ENCODE measurements at regions not wholly inside any gene's neighbourhood (a gene's known extent, or its start where the extent isn't known, plus 50 kb on each side); places are given as distances from the start of the nearest gene placed in this dataset.

DNA sequence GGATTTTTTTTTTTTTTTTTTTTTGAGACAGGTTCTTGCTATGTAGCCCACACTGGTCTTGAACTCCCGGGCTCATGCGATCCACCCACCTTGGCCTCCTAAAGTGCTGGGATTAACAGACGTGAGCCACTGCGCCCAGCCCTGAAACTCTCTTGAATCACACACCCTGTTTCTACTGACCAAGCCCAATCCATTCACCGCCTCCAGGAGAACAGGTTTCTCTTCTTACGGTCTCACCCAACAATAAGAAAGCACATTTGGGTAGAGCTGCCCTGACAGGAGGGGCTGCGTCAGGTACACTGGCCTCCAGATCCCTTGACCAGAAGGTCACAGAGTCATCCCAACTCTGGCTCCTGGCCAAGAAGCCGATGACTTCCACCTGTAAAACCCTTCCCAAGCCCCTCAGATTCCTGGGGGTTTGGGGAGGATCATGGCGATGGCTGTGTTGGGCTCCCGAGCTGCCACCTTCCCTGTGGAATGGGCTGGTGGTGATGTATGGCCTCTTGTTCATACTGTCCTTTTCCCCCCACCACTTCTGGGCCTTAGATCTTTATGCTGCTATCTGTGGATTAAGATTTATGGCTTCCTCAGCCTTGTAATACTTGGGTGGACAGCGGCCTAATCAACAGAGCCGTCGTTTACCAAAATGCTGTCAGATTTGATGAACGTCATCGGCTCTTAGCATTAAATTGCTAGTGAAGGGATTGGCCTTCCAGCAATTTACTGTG is 89.1 kb downstream of the KATNIP start:
- Histone ChIP-seq H3K23ac (ENCODE audit: low read depth, low read length) (no peak overlapping the region), H3K56ac (ENCODE audit: extremely low read depth, insufficient read depth, low read length) (no peak overlapping the region), H3K9ac (ENCODE audit: low read depth, low read length) (no peak overlapping the region), H3K14ac (replicated peaks; ENCODE audit: low read depth, low read length) (no peak overlapping the region), H2BK5ac (ENCODE audit: low read depth, low read length, poor library complexity, severe bottlenecking) (no peak overlapping the region), H3K4ac (ENCODE audit: low read depth, low read length) (no peak overlapping the region), H2AFZ (replicated peaks; ENCODE audit: low read length, poor library complexity) (no peak overlapping the region), H3K27ac (ENCODE audit: insufficient read depth, low read length) (no peak overlapping the region), H2AK5ac (ENCODE audit: low read depth, low read length) (no peak overlapping the region), H3K9me1 (ENCODE audit: insufficient read depth, low read length) (peaks cover 7% of the 10 kb centered on the region), H3K4me3 (ENCODE audit: insufficient read depth, low read depth, low read length) (no peak overlapping the region), H3K79me1 (ENCODE audit: low read depth in 1 of 2, low read length in 2 of 2) (no peaks in the 10 kb centered on the region), H2BK15ac (ENCODE audit: low read depth, low read length) (no peak overlapping the region), H4K8ac (ENCODE audit: low read depth in 2 of 2, low read length in 2 of 2) (no peak overlapping the region), H4K20me1 (ENCODE audit: insufficient read depth, low read length) (no peaks in the 10 kb centered on the region), H2BK120ac (ENCODE audit: low read depth, low read length) (no peak overlapping the region), H3K27me3 (ENCODE audit: control insufficient read depth, insufficient read depth, low read length) (no peaks in the 10 kb centered on the region), H3K9me3 (ENCODE audit: control insufficient read depth, insufficient read depth, low read length) (no peaks in the 10 kb centered on the region), H4K5ac (ENCODE audit: low read depth, low read length) (no peak overlapping the region), H2BK20ac (ENCODE audit: low read depth, low read length) (no peak overlapping the region), H3K36me3 (ENCODE audit: control insufficient read depth, insufficient read depth, low read length) (peaks cover 1% of the 10 kb centered on the region; the same call in 1 of the 2 replicates), H3K18ac (ENCODE audit: low read depth, low read length) (no peak overlapping the region), H2AK9ac (replicated peaks; ENCODE audit: low read depth, low read length, poor library complexity) (no peak overlapping the region), H3K4me2 (ENCODE audit: low read depth, low read length) (no peak overlapping the region), H3K4me1 (ENCODE audit: control insufficient read depth, insufficient read depth, low read length) (peaks cover 10% of the 10 kb centered on the region; the same call in 1 of the 2 replicates), H4K91ac (ENCODE audit: insufficient read depth, low read depth, low read length) (no peak overlapping the region)
- 67% methylated on average over 7 of the region's 15 CpGs; no CpG with 5 or more reads in 1 of the 2 experiments for WGBS, 2 experiments (ENCODE audit: extremely low coverage in 2 of 2, insufficient read length in 1 of 2)
- DNase-seq, result no peak
- CTCF ChIA-PET, result interaction anchor here (1.0 to 1.4 kb wide), 5 partner anchors 16 to 432 kb away, joined by 3 to 8 read pairs (median 5); no protein-coding TSS in a partner anchor
- dilution Hi-C loops (cut with HindIII; ENCODE audit: low sequenced_read_pairs, unreplicated experiment) (no loop called here), intact Hi-C loops (cut with micrococcal nuclease) (loop anchor here (1.0 to 10.0 kb wide), 4 partner anchors 38 to 431 kb away; no protein-coding TSS in a partner anchor), in situ Hi-C loops (cut with MboI; ENCODE audit: low sequenced_read_pairs) (loop anchor here (10.0 kb wide), 1 partner anchor 436 kb away; no protein-coding TSS in a partner anchor)
- BruUV-seq (replicated peaks), result no TSS peak
- POLR2A ChIA-PET (ENCODE audit: unreplicated experiment), result no interaction called here
- no peak for ATAC-seq (ENCODE audit: low read depth)
- no peak for TF ChIP-seq RAD21 (IDR thresholded peaks at IDR 0.05; ENCODE audit: low read length)
- TF ChIP-seq, protein P1, sequence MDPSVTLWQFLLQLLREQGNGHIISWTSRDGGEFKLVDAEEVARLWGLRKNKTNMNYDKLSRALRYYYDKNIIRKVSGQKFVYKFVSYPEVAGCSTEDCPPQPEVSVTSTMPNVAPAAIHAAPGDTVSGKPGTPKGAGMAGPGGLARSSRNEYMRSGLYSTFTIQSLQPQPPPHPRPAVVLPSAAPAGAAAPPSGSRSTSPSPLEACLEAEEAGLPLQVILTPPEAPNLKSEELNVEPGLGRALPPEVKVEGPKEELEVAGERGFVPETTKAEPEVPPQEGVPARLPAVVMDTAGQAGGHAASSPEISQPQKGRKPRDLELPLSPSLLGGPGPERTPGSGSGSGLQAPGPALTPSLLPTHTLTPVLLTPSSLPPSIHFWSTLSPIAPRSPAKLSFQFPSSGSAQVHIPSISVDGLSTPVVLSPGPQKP (IDR thresholded peaks at IDR 0.05; ENCODE audit: borderline replicate concordance, low read depth, low read length), result no peak
- TF ChIP-seq FOS (IDR thresholded peaks at IDR 0.05; ENCODE audit: low read depth, low read length), result no peak
- TF ChIP-seq CHD1 (IDR thresholded peaks at IDR 0.05; ENCODE audit: low read depth, low read length), result no peak
- TF ChIP-seq RCOR1 (IDR thresholded peaks at IDR 0.05; ENCODE audit: insufficient replicate concordance, low read length), result no peak
- TF ChIP-seq USF2 (IDR thresholded peaks at IDR 0.05; ENCODE audit: low read depth, low read length), result no peak
- no peak for TF ChIP-seq CTCF (conservative IDR thresholded peaks at IDR 0.05; ENCODE audit: low read depth, low read length)
- no peak for TF ChIP-seq MXI1 (IDR thresholded peaks at IDR 0.05; ENCODE audit: borderline replicate concordance, low read depth, low read length)
- no peak for TF ChIP-seq BHLHE40 (IDR thresholded peaks at IDR 0.05; ENCODE audit: low read depth, low read length)
- TF ChIP-seq MAZ (IDR thresholded peaks at IDR 0.05; ENCODE audit: borderline replicate concordance, low read depth, low read length), result no peak
- no peak for TF ChIP-seq POLR2A (IDR thresholded peaks at IDR 0.05; ENCODE audit: low read depth, low read length)
- TF ChIP-seq MAFK (IDR thresholded peaks at IDR 0.05; ENCODE audit: low read depth, low read length), result no peak
- TF ChIP-seq RFX5 (IDR thresholded peaks at IDR 0.05; ENCODE audit: low read depth, low read length), result no peak
- TF ChIP-seq NFE2L2 (IDR thresholded peaks at IDR 0.05; ENCODE audit: low read depth, low read length), result no peak
- TF ChIP-seq SMC3 (IDR thresholded peaks at IDR 0.05; ENCODE audit: low read depth, low read length), result no peak

Data from IMR-90 (cell line).